Left colon (tissue), 2 donors: ENCODE measurements at regions not wholly inside any gene's neighbourhood (a gene's known extent, or its start where the extent isn't known, plus 50 kb on each side); places are given as distances from the start of the nearest gene placed in this dataset.

Experiments used
- ATAC-seq: fragments of 200-7000 bp; cut with Tn5 transposase; one replicate; pipeline ENCODE4 v1.9.1; 2020; ENCODE audit warnings: mild to moderate bottlenecking, moderate library complexity
- DNase-seq, 2 donors: peaks; one replicate each; pipeline ENCODE4 v3.0.0-alpha.2; 2020
- intact Hi-C, 2 donors: fragments of 100-400 bp; cut with DNase I in 1 of 2; cut with micrococcal nuclease in 1 of 2; formaldehyde crosslinking; loops; one replicate each; pipeline versions ENCODE4 v1.11.2 to v1.14.0; 2022; cut with DNase I, micrococcal nuclease
- donor health status: DM: no; HTN: no; CAD: no.
- donor health status: DM: yes; HTN: yes; CAD: no.

DNA sequence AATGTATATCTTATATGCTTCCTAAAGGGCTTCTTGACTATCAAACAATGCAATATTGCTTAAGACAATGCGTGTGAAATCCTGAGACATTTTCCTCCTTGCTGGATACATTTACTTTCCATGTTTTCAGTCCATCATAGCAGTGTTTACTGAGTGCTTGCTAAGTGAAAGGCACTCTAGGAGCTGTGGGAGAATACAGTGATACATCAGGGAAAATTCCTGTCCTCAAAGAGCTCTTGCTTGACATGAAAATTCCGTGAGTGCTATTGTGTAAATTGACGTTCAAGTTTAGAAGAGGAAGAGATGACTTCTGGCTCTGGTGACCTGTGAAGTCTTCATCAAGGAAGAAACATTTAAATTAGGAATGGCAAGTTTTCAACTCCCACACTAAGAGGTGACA lies 449.4 kb upstream of the SOX11 start:
- no peak for DNase-seq
- intact Hi-C loops = no loop called here
- ATAC-seq = no peak

DNA sequence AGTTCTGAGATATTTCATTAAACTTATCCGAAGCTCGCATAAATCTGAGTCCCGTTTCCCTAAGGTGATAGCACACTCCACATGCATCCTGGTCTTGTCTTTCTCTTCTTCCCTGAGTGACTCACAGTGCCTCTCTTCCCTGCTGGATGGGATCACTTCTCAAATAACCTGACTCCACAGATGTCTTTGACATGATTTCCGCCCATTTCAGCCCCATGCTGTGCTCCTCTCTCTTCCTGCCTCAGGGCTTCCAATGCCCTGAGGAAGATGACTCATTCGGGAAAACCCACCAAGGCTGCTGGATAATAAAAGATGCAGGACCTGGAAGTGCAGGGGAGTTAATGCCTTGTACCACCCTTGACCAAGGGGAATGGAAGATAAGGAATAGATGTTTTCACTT lies 441.7 kb upstream of the SOX11 start:
- ATAC-seq = no peak
- DNase-seq = no peak
- intact Hi-C loops = no loop called here

DNA sequence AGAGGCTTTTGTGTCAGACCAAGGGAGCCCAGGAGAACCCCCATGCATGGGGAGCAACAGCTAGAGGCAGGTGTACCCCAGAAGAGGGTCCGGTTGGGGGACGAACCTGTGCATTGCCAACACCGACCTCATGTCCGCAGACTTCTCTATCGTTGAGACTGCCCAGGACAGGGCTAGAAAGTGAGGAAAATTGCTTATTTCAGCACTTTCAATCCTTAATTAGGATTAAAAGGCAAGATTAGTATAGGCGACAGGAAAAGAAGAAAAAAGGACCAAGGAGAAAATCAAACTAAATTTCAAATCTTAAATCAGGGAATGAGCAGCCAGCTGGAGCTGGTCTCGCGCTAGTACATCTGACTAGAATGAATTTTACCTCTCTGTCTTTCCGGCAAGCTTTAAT lies 438.9 kb upstream of the SOX11 start:
- intact Hi-C loops = no loop called here
- DNase-seq (no peak), ATAC-seq (no peak)

DNA sequence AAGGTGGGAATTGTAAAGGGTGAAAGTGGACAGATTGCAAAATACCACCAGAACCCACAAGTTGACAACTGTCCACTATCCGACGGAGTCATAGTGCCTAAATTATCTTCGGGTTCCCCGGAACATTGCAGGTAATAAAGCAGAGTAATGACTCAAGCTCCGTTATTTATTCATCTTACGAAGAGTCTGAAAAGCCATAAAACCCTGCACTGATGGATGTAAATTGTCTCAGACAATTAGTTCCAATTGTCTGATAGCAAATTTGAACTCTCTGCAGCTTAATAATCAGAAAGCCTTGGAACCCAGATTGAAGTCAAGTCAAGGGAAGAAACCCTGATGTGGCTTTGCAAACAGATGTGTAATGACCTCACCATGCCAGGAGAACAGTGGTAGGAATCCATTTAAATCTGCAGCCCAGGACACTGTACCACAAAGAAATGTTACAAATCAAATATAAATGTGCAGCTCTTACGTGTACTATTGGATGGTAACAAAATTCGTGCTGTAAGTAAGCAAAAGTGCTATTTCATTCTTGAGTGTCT lies 437.3 kb upstream of the SOX11 start:
- ATAC-seq (no peak), DNase-seq (no peak)
- intact Hi-C loops = no loop called here

DNA sequence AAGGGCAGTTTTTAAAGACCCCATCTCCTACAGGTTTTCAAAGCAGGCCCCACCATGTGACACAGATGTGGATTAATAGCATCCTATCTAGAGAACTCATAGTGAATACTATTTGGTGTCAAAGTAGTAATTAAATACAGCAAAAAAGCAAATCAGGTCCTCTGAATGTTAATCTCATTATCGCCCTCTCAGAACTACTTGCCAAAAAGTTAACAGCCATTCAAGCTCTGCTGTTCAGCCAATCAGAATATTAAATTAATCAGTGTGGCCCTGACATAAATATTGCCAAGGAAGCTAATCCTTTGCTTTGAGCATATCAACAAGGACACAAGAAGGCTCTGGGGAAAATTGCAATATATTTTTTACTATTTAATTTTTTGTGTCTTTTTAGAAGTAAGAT lies 428.9 kb upstream of the SOX11 start:
- intact Hi-C loops = no loop called here
- no peak for ATAC-seq

DNA sequence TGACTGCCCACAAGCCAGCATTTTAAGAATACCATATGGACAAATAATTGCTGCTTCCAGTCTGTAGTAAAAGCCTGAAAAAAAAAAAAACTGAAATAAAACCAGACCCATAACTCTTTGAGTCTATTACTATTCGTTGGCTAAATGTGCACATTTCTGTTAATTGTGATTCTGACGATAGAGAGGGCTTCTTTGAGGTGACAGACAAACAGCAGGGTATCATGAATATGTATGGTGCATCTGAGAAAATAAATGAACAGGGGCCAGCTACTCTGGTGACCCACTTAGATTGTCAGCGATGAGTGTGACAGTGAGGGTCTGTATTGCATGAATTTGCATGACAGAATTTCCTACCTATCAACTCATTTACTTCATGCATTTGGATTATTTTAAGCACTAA lies 427.8 kb upstream of the SOX11 start:
- intact Hi-C loops = no loop called here
- DNase-seq (no peak), ATAC-seq (no peak)

More for the DNA sequence above, 428.9 kb upstream of the SOX11 start:
- DNase-seq = no peak

DNA sequence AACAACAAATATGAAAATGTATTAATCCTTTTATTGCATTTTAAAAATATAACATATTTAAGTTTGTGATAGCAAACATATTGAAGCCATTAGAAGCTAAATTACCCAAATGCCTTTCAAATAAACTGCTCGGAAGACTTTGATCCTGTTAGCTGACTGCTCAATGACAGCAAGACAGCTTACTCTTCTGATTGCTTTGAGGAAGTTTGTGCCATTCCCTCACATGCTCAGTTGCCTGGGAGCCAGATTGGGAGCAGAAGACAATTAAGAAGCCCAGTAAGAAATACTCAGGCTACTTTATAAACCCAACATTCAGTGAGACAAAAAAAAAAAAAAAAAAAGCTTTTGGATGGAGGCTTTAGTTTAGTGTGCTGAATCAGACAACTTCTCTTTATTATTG lies 407.1 kb upstream of the SOX11 start:
- DNase-seq (no peak), ATAC-seq (no peak)
- intact Hi-C loops = no loop called here

DNA sequence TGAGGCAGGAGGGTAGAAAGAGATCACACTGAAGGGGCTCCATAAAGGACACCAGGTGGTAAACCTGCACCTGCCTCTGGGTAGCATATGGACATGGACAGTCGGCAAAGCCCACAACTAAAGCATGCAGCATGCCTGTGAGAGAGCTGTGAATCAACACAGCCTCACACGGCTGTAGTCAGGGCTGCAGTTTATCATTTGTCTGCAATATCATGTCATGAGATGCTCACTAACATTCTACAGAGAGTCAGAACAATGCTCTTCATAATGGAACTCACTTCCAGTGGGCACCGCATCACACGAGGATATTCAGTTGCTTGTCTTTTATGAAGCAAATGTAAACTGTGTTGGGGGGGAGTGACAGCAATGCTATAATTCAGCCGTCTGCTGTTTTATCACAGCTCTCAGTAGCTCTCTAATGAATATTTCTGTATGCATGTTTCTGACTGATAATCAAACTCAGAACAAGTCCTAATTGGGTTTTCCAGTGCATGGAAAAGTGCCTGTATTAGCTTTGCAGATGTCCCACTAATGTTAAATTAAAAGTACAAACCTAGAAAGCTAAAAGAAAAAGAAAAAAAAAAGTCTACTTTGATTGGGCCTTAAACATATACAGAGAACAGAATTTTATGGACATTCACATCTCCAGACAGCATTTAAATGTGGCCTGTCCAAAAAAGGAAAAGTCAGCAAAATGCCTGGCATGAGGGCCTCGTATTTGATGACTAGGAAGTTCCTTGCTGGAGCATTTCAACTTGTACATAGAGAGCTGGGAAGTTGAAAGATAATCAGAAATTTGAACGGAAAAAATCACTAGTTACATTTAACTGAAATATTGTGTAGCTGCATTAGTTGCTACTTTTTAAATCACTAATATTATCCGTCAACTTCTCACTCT lies 406.1 kb upstream of the SOX11 start:
- ATAC-seq (no peak), DNase-seq (no peak)
- intact Hi-C loops = no loop called here

DNA sequence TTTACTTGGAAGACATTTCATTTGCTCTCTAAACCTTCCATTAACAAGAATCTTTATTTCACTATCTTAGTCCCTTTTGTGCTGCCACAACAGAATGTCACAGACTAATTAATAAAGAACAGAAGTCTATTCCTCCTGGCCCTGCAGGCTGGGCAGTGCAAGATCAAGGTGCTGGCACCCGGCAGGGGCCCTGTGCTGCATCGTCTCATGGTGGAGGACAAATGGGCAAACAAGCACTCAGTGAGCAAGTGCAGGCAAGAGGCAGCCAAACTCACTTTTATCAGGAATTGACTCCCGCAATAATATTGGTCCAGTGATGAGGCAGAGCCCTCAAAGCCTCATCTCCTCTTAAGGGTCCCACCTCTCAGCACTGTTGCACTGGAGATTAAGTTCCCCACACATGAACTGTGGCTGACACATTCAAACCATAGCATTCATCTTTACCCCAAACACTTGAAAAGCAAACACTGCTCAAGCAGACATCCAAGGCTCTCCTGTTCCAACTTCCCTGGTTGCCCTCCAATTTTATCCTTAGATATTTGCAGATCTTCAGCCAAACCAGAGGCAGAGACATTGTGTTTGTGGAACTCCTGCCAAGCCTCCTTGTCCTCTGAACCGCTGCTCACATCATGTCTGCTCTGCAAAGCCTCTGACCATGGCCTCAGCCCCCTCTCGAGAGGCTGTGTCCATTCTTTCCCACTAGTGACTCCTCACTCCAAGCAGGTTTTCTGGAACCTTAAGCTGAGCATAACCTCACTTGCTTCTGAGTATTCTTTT lies 404.4 kb upstream of the SOX11 start:
- ATAC-seq (no peak), DNase-seq (peak in 1 of 2 donors; percentile 36)
- intact Hi-C loops = no loop called here

DNA sequence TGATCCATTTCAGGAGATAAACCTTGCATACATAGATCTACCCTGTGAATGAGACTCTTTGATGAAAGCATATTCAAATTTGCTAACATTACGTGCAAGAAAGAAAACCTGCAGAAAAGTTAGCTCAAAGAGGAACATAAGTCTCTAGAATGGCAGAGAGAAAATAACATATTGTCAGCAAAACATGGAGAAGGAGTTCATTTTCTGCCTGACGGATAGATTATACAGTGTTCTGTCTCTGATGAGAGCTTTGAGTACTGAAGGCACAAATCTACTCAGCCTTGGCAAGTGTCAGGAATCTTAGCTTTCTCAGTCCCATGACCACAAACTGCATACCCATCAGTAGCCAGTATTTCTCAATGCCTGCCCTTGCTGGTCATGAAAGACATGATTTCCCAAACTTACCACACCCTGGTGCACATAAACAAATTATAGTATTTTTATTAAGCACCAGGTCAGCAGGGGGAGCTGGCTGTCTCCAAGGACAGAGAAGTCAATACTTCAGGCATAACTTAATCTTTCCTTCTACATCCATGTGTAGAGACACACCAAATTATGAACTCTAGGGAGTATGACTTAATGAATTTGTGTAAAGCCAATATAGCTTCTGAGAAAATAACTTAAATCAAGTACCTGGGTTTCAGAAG lies 401.2 kb upstream of the SOX11 start:
- intact Hi-C loops = no loop called here
- DNase-seq (no peak), ATAC-seq (no peak)

DNA sequence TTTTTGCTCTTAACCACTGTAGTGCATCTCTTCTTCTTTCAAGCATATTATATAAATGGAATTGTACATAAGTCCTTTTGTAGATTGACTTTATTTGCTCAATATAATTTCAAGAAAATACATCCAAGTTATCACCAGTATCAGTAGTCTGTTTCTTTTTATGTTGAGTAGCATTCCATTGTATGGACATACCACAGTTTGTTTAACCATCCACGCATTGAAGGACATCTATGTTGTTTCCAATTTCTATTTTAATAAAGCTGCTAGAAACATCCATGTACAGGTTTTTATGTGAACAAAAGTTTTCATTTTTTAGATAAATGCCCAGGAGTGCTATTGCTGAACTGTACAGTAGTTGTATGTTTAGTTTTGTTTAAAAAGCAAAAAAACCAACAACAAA lies 387.5 kb upstream of the SOX11 start:
- DNase-seq (no peak), ATAC-seq (no peak)
- intact Hi-C loops = no loop called here

DNA sequence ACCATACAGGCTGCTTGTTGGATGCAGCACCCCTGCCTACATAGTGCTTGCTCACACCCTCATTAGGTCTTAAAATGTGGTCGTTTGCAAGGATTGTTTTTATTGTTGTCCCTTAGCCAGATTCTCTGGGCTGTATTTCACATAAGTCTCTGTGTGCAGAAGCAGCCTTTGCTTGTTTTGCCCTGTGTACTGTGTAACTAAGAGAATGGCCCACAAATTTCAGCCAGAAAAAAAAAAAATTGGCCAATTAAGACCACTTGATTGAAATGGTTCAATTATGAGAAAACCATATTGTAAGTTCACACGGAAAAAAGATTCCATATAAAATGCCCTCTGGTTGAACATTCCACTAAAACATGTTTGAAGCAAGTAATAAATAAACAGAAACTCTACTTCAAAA lies 377.1 kb upstream of the SOX11 start:
- intact Hi-C loops = no loop called here
- no peak for ATAC-seq
- DNase-seq = no peak

DNA sequence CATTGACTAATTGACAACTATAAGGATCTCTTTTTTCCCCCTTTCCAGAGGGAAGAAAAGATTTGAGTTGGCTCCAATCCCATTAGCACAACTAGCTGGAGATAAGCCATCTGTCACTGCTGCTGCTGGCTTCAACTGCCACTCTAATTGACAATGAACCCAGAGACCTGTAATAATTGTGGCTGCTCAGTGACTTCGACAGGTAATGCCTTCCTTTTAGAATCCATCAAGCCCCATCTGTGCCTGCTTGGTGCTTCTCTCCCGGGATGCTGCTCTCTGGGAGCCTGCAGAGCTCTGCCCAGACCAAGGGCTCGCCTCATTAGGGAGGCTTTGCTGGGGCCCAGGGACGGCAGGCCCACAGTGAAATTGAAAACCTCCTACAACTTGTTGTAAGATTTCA lies 376.7 kb upstream of the SOX11 start:
- intact Hi-C loops = no loop called here
- ATAC-seq = no peak

DNA sequence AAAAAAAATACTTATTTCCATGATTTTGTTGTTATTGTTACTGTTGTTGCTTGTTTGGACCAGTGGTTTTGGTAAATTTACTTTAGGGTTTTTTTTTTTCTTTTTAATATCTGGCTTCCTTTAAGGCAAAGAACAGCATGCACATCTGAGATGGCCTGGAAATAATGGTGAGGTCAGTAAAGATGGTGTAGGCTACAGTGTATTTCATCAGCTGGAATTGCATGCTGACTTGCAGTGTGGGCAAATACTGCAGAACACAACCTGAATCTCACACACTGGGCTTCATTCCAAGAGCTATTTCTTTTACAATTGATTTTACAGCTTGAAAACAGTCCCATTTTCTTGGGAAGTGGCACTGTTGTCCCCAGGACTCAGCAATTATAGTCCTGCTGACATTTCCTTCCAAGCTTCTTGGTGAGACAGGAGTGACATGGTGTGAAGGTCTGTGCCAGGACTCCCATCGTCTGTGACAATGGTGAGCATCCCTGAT lies 376.1 kb upstream of the SOX11 start:
- intact Hi-C loops = no loop called here
- DNase-seq (no peak), ATAC-seq (no peak)

More for the DNA sequence above, 376.7 kb upstream of the SOX11 start:
- DNase-seq = no peak

DNA sequence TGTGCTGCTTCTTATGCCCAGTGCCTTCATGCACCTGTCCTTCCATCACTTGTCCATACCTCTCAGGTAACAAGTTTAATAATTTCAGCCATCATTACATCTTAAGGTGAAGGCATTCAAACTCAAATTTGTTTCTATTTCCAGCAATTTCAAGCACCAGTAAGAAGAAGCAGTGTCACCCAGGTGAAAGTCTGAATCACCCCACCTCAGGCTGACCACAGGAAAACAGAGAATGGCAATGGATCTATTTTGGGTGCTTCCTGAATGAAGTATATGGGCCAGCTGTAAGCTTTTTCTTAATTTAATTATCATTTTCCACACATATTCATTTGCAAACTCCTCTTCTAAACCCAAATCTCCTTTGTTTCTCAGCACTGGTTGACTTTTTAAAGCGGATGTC lies 372.7 kb upstream of the SOX11 start:
- intact Hi-C loops = no loop called here
- DNase-seq (no peak), ATAC-seq (no peak)

DNA sequence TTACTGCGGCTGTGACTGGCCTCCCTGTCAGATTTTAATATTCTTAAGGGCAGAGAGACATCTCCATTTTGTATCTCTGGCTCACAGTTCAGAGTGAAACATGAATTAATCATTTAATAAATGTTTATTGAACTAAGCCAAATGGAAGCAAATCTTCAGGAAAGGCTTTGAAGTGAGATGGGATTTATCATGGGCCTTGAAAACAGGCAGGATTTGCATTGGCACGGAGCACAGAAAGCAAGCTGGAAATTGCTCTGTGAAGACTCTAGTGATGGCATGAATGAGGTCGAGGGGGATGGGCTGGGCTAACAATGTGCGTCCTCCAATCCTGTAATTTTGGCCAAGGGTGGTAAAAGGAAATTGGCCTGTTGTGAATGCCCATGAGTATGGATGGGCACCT lies 369.8 kb upstream of the SOX11 start:
- ATAC-seq (no peak), DNase-seq (peak in 1 of 2 donors; percentile 8)
- intact Hi-C loops = no loop called here

DNA sequence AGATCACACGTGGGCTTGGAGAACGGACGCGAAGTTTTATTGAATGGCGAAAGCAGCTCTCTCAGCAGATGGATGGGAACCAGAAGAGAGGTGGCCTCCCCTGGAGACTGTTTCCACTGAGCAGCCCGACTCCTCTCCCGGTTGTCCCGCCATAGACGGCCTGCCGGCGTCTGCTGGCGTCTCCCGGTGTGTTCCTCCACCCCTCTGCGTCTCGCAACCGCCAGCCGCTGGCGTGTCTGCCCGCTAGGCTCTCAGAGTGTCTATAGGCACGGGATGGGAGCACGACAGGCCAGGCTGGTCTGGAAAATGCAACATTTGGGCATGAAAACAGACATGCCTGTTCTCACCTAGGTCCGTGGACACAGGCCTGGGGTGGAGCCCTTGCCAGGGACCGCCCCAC lies 366.7 kb upstream of the SOX11 start:
- intact Hi-C loops = no loop called here
- ATAC-seq = no peak
- DNase-seq = no peak

DNA sequence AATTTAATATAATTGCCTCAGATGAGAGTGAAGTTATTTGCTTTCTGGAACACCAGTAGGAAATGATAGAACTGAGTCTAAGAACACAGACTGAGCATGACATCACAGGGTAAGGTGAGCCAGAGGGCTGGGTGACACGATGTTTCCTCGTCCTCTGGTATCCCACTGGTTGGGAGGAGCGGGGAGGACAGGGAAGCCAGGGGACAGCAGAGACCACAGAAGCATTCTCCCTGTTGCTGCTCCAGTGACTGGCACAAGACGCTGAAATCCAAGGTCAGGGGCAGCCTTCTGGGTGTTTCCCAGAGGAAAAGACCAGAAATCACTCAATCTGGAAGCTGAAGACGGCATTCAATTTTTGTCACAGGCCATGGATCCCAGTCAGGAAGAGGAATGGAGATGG lies 363.4 kb upstream of the SOX11 start:
- ATAC-seq = no peak
- intact Hi-C loops = no loop called here

DNA sequence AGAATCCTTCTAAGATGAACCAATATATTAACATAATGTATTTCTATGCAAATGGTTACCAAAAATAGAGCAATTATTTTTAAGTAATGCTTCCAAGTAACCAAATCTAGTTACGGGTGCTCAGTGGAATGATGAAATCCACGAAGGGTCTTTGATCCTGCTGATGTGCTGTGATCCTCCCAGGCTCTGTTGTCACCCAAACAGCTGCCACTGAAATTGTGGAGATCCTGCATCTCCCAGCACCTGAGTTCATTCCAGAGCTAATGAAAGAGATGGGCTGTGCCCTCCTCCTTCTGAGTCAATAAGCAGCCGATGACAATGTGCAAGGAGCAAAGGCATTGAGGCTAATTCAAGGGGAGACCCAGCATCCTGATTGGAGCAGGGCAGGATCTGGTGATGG lies 362.4 kb upstream of the SOX11 start:
- no peak for ATAC-seq
- DNase-seq = no peak
- intact Hi-C loops = no loop called here

More for the DNA sequence above, 363.4 kb upstream of the SOX11 start:
- no peak for DNase-seq
